H7 (cell line): ENCODE measurements at regions not wholly inside any gene's neighbourhood (a gene's known extent, or its start where the extent isn't known, plus 50 kb on each side); places are given as distances from the start of the nearest gene placed in this dataset.

Source experiments
- DNase-seq: peaks from one replicate; pipeline ENCODE4 v3.0.0; 2012
- H3K27me3 ChIP-seq: 2 replicates; pipeline ENCODE4 v1.6.0; 2011; ENCODE audit warnings: mild to moderate bottlenecking, low read length; ENCODE audit not compliant: control insufficient read depth, insufficient read depth
- H3K36me3 ChIP-seq: replicated peaks from 2 replicates; pipeline ENCODE4 v1.5.1; 2011; ENCODE audit warnings: low read length; ENCODE audit not compliant: control insufficient read depth, insufficient read depth
- H3K4me3 ChIP-seq: 2 replicates; pipeline ENCODE4 v1.5.1; 2011; ENCODE audit warnings: low read depth, mild to moderate bottlenecking, control low read depth, low read length, moderate library complexity; ENCODE audit not compliant: insufficient read depth

DNA sequence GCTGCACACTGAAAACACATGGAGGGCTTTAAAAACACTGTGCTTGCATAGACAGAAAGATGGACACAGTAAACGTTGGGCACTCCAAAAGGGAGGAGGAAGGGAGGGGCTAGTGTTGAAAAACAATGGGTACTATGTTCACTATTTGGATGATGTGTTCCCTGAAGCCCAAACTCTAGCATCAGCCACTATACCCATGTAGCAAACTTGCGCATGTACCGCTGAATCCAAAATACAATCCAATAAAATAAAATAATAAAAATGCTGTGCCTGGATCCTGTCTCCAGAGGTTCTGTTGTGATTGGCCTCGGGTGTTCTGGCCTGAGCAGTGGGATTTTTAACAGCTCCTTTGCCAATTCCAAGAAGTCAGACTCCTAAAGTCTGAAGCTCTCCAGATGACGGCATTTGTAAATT lies 166.0 kb downstream of the TMEM182 start:
- no peak overlapping the region for H3K4me3 ChIP-seq
- DNase-seq: no peak
- no peaks in the 10 kb centered on the region for H3K36me3 ChIP-seq
- H3K27me3 ChIP-seq: no peaks in the 10 kb centered on the region

GRCh38 chr2:102929721-102930120 lies 167.9 kb downstream of the TMEM182 start:
- Histone ChIP-seq H3K36me3 (no peaks in the 10 kb centered on the region), H3K4me3 (no peak overlapping the region), H3K27me3 (no peaks in the 10 kb centered on the region)
- DNase-seq: peak; percentile 1

DNA sequence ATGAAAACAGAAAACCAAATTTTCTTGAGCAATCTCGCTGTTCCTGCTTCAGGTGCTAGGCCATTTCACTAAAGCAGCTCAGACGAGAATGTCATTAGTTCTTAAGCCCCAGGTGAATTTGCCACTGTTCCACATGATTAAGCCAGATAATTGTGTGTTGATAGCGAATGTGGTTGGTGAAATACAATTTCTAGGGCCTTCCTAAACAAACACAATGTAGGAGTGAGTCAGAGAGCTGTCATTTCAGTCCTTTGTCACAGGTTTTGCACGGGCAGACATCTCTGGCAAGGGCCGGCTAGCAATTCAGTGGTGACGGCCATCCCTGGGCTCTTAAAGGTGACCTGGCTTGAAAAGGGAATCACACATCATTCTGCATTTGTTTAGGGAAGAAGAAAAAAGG lies 170.7 kb downstream of the TMEM182 start:
- no peaks in the 10 kb centered on the region for H3K36me3 ChIP-seq
- H3K4me3 ChIP-seq: no peak overlapping the region
- H3K27me3 ChIP-seq: no peaks in the 10 kb centered on the region
- DNase-seq: no peak

GRCh38 chr2:102939207-102939606 lies 177.4 kb downstream of the TMEM182 start:
- no peak for DNase-seq
- Histone ChIP-seq H3K27me3 (no peaks in the 10 kb centered on the region), H3K36me3 (no peaks in the 10 kb centered on the region)

GRCh38 chr2:102940684-102941083 lies 178.9 kb downstream of the TMEM182 start:
- Histone ChIP-seq H3K27me3 (no peaks in the 10 kb centered on the region), H3K36me3 (no peaks in the 10 kb centered on the region), H3K4me3 (no peak overlapping the region)
- DNase-seq: no peak

More at GRCh38 chr2:102939207-102939606, 177.4 kb downstream of the TMEM182 start:
- H3K4me3 ChIP-seq: no peak overlapping the region

- no peaks in the 10 kb centered on the region for H3K36me3 ChIP-seq
- no peak for DNase-seq
- no peak overlapping the region for H3K4me3 ChIP-seq
- H3K27me3 ChIP-seq: no peaks in the 10 kb centered on the region
These were observed 180.3 kb downstream of the TMEM182 start for GRCh38 chr2:102942107-102942506.

DNA sequence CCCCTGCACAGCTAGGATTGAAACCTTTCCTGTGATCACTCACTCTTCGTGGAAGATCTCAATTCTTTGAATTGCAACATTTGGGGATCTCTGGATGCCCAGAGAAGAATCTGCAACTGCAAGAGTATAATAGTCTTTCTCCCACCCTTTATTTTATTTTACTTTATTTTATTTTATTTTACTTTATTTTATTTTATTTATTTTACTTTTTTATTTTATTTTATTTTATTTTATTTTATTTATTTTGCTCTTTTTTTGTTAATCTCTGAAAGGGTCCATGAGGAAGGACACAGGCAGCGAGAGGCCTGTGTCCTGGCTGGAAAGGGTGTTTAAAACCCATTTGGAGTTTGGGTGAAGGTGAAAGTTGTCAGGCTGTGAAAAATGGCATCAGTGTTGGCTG lies 181.4 kb downstream of the TMEM182 start:
- no peak for DNase-seq
- Histone ChIP-seq H3K36me3 (no peaks in the 10 kb centered on the region), H3K27me3 (no peaks in the 10 kb centered on the region), H3K4me3 (no peak overlapping the region)

DNA sequence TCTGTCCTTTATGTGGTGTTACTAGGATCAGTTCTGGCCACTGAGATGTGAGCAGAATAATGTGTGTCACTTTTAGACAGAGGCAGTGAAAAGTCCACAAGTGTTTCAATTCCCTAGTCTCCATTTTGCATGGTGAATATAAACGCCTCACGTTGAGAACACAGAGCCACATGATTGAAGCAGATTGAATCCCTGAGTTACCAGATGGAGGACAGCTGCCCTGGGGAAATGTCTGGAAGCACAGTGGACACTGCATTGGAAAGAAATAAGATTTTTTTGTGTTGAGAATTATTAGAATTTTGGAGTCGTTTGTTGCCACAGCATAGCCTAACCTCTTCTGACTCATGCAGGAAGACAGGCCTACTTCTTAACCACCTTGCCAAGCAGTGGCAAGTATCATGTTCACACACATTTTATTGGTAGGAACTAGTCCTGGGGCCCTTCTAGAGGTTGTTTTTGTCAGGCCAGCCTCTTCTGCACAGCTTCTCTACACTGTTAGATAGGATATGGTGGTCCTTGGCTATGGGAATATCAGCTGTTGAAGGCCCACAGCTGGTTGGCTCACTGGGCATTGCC lies 188.6 kb downstream of the TMEM182 start:
- Histone ChIP-seq H3K36me3 (no peaks in the 10 kb centered on the region), H3K4me3 (no peak overlapping the region), H3K27me3 (no peaks in the 10 kb centered on the region)
- DNase-seq: no peak

DNA sequence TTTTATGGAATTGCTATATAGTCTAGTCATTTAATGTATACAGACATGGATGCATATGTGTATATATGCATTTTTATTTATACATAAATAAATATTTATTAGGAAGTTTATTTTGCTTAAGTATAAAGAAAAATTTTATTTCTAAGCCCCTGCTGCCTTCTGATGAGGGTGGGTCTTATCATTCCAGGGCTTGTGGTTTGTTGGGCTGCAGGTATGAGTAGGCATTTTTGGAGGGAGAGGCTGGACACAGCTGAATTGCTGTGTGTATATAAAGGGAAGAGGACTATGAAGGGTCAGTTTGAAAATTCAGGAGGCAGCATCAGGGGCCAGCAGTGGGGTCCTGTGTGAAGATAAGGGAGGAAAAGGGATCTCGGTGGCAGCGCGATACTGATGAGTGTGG lies 189.4 kb downstream of the TMEM182 start:
- H3K4me3 ChIP-seq: no peak overlapping the region
- no peak for DNase-seq
- no peaks in the 10 kb centered on the region for H3K36me3 ChIP-seq
- H3K27me3 ChIP-seq: no peaks in the 10 kb centered on the region

- Histone ChIP-seq H3K36me3 (no peaks in the 10 kb centered on the region), H3K4me3 (no peak overlapping the region), H3K27me3 (no peaks in the 10 kb centered on the region)
- no peak for DNase-seq
These were observed 205.6 kb downstream of the TMEM182 start for GRCh38 chr2:102967451-102967850.

DNA sequence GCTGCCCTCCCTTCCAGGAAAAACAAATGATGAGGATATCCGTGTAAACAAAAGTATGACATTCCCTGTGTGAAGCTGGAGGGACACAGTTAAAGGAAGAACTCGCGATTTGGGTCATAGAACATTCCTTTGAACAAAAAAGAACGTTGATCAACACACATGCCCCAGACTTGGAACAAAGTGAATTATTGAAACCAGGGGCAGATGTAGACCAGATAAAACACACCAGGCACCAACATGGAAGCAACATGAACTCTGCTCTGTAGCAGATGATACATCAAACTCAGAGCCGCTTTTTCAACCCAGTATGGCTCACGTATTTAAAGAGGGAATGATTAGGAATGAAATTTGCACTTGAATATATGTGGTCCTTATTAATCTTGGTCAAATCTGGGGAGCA lies 206.5 kb downstream of the TMEM182 start:
- Histone ChIP-seq H3K4me3 (no peak overlapping the region), H3K36me3 (no peaks in the 10 kb centered on the region), H3K27me3 (no peaks in the 10 kb centered on the region)
- no peak for DNase-seq

DNA sequence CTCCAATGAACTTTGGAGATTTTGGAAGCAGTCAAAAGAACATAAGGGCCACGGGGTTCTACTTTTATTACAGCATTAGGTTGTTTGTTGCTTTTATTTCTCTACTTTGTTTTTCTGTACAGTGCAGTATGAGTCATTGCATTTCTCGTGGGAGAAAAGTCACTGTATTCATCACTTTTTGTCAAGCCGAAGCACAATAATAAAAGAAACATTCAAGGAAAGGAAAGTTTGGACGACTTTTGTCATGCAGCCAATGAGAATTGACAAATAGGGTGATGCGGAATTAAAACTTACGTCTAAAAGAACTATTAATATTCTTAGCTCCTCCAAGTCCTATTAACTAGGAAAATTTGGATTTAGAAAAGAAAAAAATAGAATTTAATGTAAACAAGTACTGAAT lies 209.9 kb downstream of the TMEM182 start:
- Histone ChIP-seq H3K4me3 (no peak overlapping the region), H3K36me3 (no peaks in the 10 kb centered on the region), H3K27me3 (no peaks in the 10 kb centered on the region)
- no peak for DNase-seq

GRCh38 chr2:102975996-102976975 lies 214.5 kb downstream of the TMEM182 start:
- H3K4me3 ChIP-seq: no peak overlapping the region
- peak; percentile 53 for DNase-seq
- no peaks in the 10 kb centered on the region for H3K36me3 ChIP-seq
- no peaks in the 10 kb centered on the region for H3K27me3 ChIP-seq

DNA sequence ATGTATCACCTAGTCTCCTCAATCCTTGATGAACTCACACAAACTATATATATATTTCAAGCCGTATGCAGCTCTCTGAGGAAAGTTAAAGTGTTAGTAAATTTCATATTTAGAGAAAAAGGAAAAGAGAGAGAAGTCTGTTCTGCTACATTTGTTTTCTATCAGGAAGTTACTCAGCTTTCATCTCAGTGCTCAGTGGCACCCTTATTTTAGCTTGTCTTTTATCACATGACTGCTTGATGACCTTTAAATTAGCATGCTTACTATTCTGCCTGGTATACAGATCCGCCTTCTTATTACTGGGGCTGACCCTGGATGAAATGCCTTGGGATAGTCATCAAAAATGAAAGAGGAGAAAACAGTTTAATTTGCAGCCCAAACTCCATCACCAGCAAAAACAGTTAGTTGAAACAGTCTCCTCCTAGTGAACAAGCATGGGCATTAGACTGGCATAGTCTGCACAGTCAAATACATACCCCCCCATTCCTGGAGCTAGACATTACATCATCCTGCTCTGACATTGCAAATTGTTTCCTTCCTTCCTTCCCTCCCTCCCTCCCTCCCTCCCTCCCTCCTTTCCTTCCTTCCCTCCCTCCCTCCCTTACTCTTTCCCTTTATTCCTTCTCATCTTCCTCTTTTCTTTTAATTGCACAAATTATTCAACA lies 215.7 kb downstream of the TMEM182 start:
- Histone ChIP-seq H3K27me3 (no peaks in the 10 kb centered on the region), H3K36me3 (no peaks in the 10 kb centered on the region), H3K4me3 (no peak overlapping the region)
- no peak for DNase-seq

GRCh38 chr2:102978091-102978490 lies 216.3 kb downstream of the TMEM182 start:
- Histone ChIP-seq H3K36me3 (no peaks in the 10 kb centered on the region), H3K4me3 (no peak overlapping the region), H3K27me3 (no peaks in the 10 kb centered on the region)
- DNase-seq: no peak
